SKM-1 (cell line): ENCODE measurements at regions not wholly inside any gene's neighbourhood (a gene's known extent, or its start where the extent isn't known, plus 50 kb on each side); places are given as distances from the start of the nearest gene placed in this dataset.

ENCODE experiments used
- DNase-seq: peaks from one replicate; lab custom pipeline; 2025; ENCODE audit not compliant: unreplicated experiment; lab: John Stamatoyannopoulos, UW

DNA sequence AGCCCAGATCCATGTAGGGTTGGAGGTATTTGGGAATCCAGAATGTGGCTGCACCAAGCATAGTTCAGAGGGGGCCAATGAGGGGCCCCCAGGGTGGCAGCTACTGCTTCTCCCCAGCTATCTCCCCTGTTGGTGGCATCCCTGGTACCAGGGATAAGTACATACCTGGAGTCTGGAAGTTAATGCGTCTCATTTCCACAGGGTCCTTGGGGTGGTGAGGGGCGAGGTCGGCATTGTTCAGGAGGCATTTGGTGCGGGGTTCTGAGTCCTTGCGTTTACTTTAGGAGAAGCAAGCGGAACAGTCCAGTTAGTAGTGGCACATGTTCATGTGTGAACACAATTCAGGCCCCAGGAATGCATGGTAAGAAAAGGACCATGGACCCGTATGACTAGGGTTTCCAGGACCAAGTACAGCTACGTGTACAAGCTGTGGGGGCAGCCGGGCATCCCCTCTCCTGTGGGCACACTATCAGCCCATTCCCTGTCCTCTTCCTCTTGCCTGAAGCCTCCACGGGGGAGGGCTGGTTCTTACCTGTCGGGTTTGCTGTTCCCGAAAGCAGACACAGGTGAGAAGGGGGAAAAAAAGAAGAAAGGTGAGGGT lies 122.3 kb downstream of the PTPRS start:
- DNase-seq = no peak

DNA sequence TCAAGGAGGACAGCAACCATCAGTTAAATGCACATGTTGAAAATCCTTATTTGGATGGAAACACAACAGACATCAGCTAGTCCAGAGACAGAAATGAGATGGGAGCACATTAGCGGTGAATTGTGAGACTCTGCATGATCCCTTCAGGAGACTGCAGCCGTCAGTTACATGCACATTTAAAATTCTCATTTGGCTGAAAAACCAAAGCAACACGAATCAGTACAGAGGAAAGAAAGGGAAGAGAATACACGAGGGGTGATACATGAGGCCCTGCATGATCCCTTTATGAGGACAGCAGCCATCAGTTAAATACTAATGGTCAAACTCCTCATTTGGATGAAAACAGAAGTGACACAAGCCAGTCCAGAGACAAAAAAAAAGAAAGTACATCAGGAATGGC lies 123.4 kb downstream of the PTPRS start:
- DNase-seq = no peak

DNA sequence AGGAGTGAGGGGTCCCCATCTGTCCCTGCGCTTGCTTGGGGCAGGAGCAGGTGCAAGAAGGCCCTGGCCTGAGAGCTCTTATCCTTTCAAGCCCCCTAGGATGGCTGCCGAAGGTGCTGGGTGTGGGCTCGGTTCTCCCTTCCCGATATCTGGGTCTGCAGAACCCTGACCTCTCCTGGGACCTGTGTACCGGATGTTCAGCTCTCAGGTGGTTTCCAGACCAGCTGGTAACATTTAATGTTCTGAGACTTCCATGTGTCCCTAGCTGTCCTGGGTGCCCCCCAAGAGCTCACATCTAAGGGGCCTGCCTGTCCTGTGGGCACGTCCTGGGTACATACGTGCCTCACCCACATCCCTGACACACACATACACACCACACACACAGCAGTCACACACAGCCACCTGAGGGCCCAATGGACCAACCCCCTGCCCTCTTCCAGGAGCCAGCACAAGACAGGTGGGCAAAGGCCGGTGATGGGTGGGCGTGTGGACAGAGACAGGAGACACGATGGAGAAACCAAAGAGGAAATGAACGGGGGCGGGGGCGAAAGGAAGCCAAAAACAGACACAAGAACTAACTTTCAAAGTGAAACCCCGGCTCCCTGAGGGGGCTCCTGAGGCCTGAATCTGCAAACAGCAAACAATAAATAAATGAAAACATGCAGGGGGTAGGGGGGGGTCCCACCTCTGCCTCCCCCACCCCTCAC lies 124.3 kb downstream of the PTPRS start:
- no peak for DNase-seq

DNA sequence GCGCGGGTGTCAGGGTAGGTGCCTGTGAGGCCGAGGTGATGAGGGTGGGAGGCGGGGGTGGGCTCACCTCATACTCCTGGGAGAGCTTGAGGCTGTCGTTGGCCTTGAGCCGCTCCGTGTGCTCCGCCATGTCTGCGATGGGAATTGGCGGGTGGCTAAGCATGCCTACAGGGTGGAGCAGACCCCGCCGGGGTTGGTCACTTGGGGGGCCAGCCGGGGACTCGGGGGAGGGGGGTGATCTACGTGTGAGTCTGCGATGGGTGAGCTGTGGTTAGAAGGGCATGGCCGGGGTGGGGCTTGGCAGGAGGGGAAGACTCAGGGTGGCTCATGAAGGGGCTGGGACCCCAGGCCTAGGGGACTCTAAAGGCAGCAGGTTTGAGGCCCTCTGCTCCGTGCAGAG lies 125.2 kb downstream of the PTPRS start:
- DNase-seq = no peak

DNA sequence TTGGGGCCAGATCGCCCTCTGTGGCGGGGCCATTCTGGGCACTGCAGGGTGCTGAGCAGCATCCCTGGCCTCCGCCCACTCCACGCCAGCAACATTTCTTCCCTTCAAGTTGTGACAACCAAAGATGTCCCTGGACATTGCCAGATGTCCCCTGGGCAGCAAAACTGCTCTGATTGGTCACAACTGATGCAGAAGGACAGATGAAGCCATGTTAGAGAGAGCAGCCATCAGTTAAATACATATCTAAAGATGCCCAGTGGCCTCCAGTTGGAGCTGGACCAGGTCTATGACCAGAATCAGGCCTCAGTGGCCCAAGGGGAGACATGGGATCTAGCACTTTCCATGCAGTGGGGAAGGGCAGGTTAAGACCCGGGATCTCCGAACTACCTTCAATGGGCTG lies 125.7 kb downstream of the PTPRS start:
- DNase-seq = no peak

DNA sequence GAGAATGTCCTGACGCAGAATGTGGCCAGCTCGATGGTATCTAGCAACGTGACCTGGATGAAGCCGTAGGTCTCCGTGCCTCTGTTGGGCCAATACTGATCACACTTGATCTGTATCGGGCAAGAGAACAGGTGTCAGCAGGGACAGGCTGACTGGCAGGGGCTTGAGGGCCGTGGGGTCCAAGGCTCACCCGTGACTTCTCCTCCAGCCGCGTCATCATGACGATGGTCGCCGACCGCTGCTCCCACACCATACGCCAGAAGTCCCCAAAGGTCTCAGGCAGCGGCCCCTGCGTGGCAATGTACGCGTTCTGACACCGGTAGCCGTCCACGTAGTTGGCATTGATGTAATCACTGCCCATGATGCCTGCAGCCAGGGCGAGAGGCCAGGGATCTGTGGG lies 126.2 kb downstream of the PTPRS start:
- no peak for DNase-seq

DNA sequence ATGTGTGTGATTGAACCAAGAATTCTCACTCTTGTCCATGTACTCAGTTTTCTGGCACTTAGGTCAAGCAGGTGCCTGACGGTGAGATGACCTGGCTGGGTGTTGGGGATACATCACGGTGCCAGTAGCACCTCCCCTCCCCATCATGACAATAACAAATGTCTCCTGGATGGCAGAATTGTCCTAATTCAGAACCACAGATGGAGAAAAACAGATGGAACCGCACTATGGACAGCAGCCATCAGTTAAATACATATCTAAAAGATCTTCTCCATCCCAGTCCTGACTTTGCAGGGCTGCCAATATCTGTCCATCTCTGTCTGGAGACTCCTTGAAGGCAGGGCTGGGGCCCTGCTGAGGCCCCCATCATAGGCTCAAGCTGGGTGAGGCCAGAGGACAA lies 126.9 kb downstream of the PTPRS start:
- DNase-seq = no peak

DNA sequence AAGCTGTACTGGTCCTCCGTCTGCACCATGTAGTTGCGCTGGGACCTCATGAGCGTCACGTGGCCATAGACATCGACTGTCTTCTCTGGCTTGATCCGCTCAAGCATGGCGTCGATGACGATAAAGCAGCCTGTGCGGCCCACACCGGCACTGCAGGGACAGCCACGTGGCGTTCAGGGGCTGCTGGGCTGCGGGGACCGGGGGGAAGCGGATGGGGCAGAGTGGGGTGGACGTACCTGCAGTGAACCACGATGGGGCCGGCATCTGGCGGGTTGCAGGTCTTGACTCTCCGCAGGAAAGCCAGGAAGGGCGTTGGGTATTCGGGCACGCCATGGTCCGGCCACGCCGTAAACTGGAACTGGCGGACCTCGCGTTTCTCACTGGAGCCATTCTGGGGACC lies 128.5 kb downstream of the PTPRS start:
- no peak for DNase-seq

DNA sequence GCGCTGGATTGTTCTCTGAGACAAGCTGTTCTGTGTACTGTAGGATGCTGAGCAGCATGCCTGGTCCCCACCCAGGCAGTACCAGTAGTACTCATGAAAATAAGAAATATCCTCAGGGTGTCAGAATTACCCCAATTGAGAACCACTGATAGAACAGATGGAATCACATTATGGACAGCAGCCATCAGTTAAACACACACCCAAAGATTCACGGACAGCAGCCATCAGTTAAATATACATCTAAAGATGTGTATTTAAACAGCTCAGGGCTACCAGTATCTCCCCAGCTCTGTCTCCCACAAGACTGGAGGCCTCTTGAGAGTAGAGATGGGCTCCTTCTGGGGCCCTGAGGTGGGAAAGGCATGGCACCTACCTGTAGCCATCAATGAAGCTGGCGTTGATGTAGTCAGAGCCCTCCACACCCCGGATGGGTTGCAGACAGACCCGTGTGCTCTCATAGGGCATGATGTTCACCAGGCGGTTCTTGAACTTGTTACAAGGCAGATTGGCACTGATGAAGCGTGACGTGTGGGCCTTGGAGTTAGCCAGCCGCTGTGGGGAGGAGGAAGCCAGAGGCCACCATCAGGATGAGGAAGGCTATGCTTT lies 129.3 kb downstream of the PTPRS start:
- no peak for DNase-seq

DNA sequence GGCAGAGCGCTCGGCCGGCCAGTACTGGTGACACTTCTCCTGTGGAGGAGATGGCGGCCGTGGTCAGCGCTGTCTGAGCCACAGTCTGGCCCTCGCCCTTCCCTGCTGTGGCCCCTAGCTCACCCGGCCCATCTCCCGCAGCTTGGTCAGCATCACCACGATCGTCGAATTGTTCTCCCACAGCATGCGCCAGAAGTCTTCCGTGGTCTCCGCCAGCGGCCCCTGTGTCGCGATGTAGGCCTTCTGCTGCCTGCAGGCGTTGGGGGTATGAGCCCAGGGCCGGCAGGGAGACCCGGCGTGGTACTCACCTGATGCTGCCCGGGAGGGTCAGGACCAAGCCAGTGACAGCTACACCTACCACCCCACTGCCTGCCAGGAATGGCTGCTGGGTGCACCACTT lies 130.1 kb downstream of the PTPRS start:
- no peak for DNase-seq

DNA sequence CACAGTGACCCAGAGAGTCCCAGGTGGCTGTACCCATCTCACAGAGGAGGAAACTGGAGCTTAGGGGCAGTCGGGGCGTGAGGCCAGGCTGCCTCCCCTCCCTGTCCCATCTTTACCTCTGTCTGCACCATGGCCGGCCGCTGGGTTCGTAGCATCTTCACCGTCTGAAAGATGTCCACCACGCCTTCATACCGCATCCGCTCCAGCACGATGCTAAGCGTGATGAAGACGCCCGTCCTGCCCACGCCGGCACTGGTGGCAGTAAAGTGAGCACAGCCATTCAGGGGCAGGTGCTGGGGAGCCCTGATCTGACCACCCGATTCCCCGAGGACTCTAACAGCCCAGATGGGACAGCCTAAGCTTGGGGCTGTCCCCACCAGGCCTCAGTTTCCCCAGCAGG lies 132.8 kb downstream of the PTPRS start:
- no peak for DNase-seq

DNA sequence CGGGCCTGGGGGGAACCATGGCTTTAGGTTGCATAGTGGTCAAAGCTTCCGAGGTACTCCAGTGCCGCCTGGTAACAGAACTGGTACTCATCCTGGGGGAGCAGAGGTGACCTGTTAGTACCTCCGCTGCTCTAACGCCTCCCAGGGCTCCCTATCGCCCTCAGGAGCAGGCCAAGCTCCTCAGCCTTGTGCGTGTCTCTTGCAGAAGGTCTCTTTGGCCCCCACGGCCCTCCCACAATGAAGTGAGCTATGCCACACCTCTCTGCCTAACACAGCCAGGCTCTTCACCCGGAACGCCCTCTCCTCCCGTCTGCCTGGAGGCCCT lies 133.9 kb downstream of the PTPRS start:
- no peak for DNase-seq

DNA sequence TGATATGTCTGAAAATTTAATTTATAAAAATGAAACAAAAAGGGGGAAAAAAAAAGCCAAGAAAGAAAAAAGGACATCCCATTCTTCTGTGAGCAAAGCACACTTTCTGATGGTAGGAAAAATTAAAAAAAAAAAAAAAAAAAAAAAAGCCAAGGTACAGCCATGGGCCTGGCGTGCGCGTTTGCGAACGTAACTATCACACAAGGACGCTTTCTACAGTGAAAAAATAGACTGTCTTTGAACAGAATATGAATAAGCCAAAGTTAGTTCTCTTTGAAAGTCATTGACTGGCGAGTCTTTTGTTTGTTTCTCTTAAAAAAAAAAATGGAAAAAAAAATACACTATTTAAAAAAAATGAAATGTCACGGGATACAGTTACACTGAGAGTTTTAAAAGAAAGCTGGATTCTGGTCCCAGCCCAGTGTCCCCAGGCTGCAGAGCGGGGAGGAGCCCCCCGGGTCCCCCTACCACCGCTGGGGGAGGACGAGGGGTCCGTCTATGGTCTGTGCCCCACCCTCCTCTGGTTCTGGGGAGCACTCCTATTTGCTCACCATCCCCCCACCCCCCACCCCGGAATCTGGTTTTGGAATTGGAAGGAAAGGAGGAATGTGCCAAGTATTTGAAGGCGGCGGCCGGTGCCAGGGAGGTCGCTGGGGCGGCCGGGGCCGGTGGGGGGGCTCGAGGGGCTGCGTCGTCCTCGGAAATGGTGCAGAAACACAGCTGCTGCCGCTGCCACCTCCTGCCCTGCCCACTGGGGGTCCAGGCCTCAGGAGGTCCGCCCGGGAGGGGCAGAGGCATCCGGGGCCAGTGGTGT lies 134.5 kb downstream of the PTPRS start:
- DNase-seq = no peak

DNA sequence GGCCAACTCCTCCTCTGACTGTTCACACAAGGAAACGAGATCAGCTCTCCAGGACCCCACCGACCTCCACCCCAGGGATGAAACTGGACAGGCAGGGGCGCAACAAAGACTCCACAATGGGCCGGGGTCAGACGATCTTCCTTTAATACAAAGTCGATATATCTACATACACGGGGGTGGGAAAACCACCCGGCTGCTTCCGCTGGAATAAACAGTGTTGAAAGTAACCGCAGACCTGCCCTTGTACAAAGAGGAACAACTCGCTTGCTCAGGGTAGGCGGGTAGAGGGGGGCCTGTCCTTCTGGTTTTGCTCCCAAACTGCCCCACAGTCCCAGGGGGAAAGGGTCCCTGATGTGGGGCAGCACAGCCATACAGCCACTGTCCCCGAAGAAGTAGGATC lies 135.2 kb downstream of the PTPRS start:
- DNase-seq = peak; percentile 17

DNA sequence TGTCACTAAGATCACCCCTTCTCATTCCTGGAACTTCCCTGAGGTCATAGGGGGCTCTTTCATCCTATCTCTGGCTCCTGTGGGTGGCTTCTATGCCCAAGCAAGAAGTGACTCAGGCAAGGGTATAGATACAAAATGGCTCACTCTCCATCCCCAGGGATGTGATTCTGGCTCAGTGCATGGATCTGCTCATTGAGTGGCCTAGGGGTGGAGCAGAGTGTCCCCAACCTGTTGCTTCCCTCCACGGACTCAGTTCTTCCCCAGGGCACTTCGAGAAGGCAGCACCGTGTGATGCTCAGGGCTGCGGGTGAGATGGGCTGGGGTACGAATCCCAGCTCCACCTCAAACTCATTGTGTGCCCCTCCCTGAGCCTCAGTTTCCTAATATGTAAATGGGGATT lies 136.4 kb downstream of the PTPRS start:
- DNase-seq = no peak
